OCI-LY1 (cell line): ENCODE measurements at regions not wholly inside any gene's neighbourhood (a gene's known extent, or its start where the extent isn't known, plus 50 kb on each side); places are given as distances from the start of the nearest gene placed in this dataset.

Experiments
- H2AFZ ChIP-seq: fragments of 200-600 bp; sonication (generic), shearing (Covaris generic); 2 replicates; pipeline ENCODE4 v1.6.0; 2014; ENCODE audit warnings: antibody characterized with exemption, mild to moderate bottlenecking, low read length
- H3F3A ChIP-seq: fragments of 200-600 bp; sonication (generic), shearing (Covaris generic); 2 replicates; pipeline ENCODE4 v1.6.0; 2014; ENCODE audit warnings: mild to moderate bottlenecking, antibody characterized with exemption, low read length, moderate library complexity; ENCODE audit not compliant: insufficient read depth
- H3K27ac ChIP-seq: fragments of 200-600 bp; sonication (generic); 2 replicates; pipeline ENCODE4 v1.5.1; 2014; ENCODE audit warnings: low read length, mixed run types, mild to moderate bottlenecking, low read depth; ENCODE audit not compliant: poor library complexity, severe bottlenecking
- H3K27me3 ChIP-seq: fragments of 200-600 bp; sonication (generic); 2 replicates; pipeline ENCODE4 v1.6.0; 2014; ENCODE audit warnings: antibody characterized with exemption, mild to moderate bottlenecking, low read length, moderate library complexity; ENCODE audit not compliant: insufficient read depth
- H3K36me3 ChIP-seq: fragments of 200-600 bp; sonication (generic); 2 replicates; pipeline ENCODE4 v1.6.1; 2014; ENCODE audit warnings: mild to moderate bottlenecking, antibody characterized with exemption, low read length, moderate library complexity, mixed read lengths; ENCODE audit not compliant: insufficient read depth
- H3K4me1 ChIP-seq: fragments of 200-600 bp; sonication (generic); 2 replicates; pipeline ENCODE4 v1.5.1; 2014; ENCODE audit warnings: mild to moderate bottlenecking, low read length, moderate library complexity; ENCODE audit not compliant: insufficient read depth, severe bottlenecking
- H3K4me2 ChIP-seq: fragments of 200-600 bp; sonication (generic), shearing (Covaris generic); 2 replicates; pipeline ENCODE4 v1.6.1; 2014; ENCODE audit warnings: low read length
- H3K4me3 ChIP-seq: fragments of 200-600 bp; sonication (generic); 2 replicates; pipeline ENCODE4 v1.5.1; 2014; ENCODE audit warnings: low read length, low read depth, mild to moderate bottlenecking, mixed read lengths; ENCODE audit not compliant: poor library complexity, severe bottlenecking
- H3K79me2 ChIP-seq: fragments of 200-600 bp; shearing (Covaris generic); 2 replicates; pipeline ENCODE4 v1.6.1; 2016; ENCODE audit warnings: mixed run types, low read length, mixed read lengths; ENCODE audit not compliant: insufficient read depth
- H3K9ac ChIP-seq: fragments of 200-600 bp; sonication (generic), shearing (Covaris generic); 2 replicates; pipeline ENCODE4 v1.6.1; 2014; ENCODE audit warnings: mild to moderate bottlenecking, low read length, mixed read lengths
- H3K9me2 ChIP-seq: fragments of 200-600 bp; sonication (generic), shearing (Covaris generic); 2 replicates; pipeline ENCODE4 v1.6.1; 2014; ENCODE audit warnings: low read depth, mild to moderate bottlenecking, low read length, mixed read lengths
- H3K9me3 ChIP-seq: fragments of 200-600 bp; shearing (Covaris generic); 2 replicates; pipeline ENCODE4 v1.6.1; 2014; ENCODE audit warnings: low read length, mixed read lengths
- H4K20me1 ChIP-seq: fragments of 200-600 bp; sonication (generic), shearing (Covaris generic); 2 replicates; pipeline ENCODE4 v1.6.0; 2016; ENCODE audit warnings: mild to moderate bottlenecking, low read length; ENCODE audit not compliant: insufficient read depth
- EZH2 ChIP-seq: fragments of 200-600 bp; sonication (generic), shearing (Covaris generic); IDR thresholded peaks from 2 replicates; pipeline ENCODE4 v1.8.0; 2017; ENCODE audit warnings: borderline replicate concordance, mixed run types, mild to moderate bottlenecking, antibody characterized with exemption, low read length, moderate library complexity, mixed read lengths
- TF ChIP-seq, protein P1 (sequence below): fragments of 200-600 bp; sonication (generic), shearing (Covaris generic); IDR thresholded peaks from 2 replicates; pipeline ENCODE4 v1.5.1; 2017; ENCODE audit warnings: mild to moderate bottlenecking, antibody characterized with exemption, low read length, moderate library complexity, mixed read lengths

DNA sequence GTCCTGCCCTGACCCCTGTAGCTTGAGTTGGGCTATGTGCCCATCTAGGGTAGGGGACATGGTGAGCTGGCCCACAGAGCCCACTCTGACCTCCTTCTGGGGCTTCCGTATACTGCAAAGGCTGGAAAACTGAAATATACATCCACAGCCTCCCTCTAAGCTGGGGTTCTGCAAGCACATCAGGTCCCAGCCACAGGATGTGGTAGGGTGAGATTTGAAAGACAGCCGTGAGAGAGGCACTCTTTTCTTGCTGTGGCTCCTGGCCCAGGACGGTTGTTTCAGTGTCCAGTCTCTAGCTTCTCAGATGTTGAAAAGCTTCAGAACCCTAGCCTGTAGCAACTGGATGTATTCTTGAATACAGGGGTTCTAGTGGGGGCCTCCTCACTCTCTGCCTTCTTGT lies 60.1 kb upstream of the ADRB1 start:
- H3K4me1 ChIP-seq, result peaks cover 19% of the 10 kb centered on the region
- H2AFZ ChIP-seq, result no peak overlapping the region
- H3K9me3 ChIP-seq, result no peaks in the 10 kb centered on the region
- TF ChIP-seq, protein P1, sequence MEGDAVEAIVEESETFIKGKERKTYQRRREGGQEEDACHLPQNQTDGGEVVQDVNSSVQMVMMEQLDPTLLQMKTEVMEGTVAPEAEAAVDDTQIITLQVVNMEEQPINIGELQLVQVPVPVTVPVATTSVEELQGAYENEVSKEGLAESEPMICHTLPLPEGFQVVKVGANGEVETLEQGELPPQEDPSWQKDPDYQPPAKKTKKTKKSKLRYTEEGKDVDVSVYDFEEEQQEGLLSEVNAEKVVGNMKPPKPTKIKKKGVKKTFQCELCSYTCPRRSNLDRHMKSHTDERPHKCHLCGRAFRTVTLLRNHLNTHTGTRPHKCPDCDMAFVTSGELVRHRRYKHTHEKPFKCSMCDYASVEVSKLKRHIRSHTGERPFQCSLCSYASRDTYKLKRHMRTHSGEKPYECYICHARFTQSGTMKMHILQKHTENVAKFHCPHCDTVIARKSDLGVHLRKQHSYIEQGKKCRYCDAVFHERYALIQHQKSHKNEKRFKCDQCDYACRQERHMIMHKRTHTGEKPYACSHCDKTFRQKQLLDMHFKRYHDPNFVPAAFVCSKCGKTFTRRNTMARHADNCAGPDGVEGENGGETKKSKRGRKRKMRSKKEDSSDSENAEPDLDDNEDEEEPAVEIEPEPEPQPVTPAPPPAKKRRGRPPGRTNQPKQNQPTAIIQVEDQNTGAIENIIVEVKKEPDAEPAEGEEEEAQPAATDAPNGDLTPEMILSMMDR, result no peak
- no peak for TF ChIP-seq EZH2
- H3K4me2 ChIP-seq, result no peak overlapping the region
- peak overlapping the region; percentile 54 for H3K27ac ChIP-seq
- H3K9ac ChIP-seq, result no peak overlapping the region
- H3K36me3 ChIP-seq, result no peaks in the 10 kb centered on the region
- H3K79me2 ChIP-seq, result no peaks in the 10 kb centered on the region
- no peaks in the 10 kb centered on the region for H4K20me1 ChIP-seq
- no peaks in the 10 kb centered on the region for H3K9me2 ChIP-seq
- H3K4me3 ChIP-seq, result no peak overlapping the region
- peaks cover 12% of the 10 kb centered on the region; the same call in 1 of the 2 replicates for H3K27me3 ChIP-seq
- no peaks in the 10 kb centered on the region for H3F3A ChIP-seq

DNA sequence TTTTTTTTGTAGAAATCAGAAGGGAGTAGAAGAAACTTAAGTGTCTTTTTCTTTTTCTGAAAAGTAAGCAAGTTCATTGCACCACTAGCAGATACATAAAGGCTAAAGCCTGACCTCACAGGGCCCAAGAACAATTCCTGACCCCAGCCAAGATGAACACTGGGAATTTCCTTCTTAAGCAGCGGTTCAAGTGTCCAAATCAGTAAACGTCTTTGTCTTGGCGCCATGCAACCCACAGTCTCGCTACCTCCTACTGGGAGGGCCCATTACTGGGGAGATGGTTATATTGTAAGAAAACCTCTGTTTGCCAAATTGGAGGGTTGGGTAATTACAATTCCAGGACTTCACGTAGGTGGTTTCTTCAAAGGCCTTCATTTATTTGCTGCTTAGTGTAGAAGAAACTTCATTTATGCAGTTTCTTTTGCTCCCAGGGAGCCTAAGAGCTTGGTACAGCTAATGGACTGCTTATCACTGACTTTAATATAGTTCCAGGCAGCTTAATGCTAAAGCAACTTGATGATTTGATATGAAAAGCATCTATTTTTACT lies 58.3 kb upstream of the ADRB1 start:
- TF ChIP-seq, protein P1, result no peak
- TF ChIP-seq EZH2, result no peak

DNA sequence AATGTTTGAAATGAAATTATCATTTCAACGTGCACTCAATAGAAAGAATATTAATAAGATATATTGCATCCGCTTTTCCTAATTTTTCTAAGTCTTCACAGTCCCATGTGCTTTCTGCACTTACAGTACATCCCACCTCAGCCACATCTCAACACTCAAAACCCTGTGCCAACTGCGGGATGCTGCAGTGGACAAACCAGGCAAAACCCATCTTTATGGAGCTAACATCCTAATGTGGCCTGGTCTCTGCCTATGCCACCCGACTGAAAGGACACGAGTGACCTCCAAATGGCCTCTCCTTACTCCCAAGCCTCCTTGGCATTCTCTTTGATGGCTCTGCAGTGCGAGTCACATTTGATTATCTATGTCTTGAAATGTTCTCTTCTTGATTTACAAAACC lies 57.4 kb upstream of the ADRB1 start:
- Histone ChIP-seq H3K9ac (no peak overlapping the region), H3F3A (no peaks in the 10 kb centered on the region), H3K9me2 (no peaks in the 10 kb centered on the region), H3K27ac (no peak overlapping the region), H3K36me3 (no peaks in the 10 kb centered on the region), H3K4me1 (peaks cover 19% of the 10 kb centered on the region), H2AFZ (no peak overlapping the region), H3K27me3 (peaks cover 12% of the 10 kb centered on the region; the same call in 1 of the 2 replicates), H3K4me3 (no peak overlapping the region), H3K4me2 (no peak overlapping the region), H3K79me2 (no peaks in the 10 kb centered on the region), H3K9me3 (no peaks in the 10 kb centered on the region), H4K20me1 (no peaks in the 10 kb centered on the region)
- TF ChIP-seq EZH2, result no peak
- TF ChIP-seq, protein P1, result no peak

More for the DNA sequence above, 58.3 kb upstream of the ADRB1 start:
- no peaks in the 10 kb centered on the region for H3K9me3 ChIP-seq
- peaks cover 12% of the 10 kb centered on the region; the same call in 1 of the 2 replicates for H3K27me3 ChIP-seq
- H3K9ac ChIP-seq, result no peak overlapping the region
- no peaks in the 10 kb centered on the region for H3K9me2 ChIP-seq
- no peaks in the 10 kb centered on the region for H3F3A ChIP-seq
- H4K20me1 ChIP-seq, result no peaks in the 10 kb centered on the region
- H3K27ac ChIP-seq, result no peak overlapping the region
- no peak overlapping the region for H3K4me2 ChIP-seq
- H3K4me3 ChIP-seq, result no peak overlapping the region
- H3K79me2 ChIP-seq, result no peaks in the 10 kb centered on the region
- H2AFZ ChIP-seq, result no peak overlapping the region
- no peaks in the 10 kb centered on the region for H3K36me3 ChIP-seq
- H3K4me1 ChIP-seq, result peaks cover 19% of the 10 kb centered on the region
